Panc1 (cell line): ENCODE measurements at regions not wholly inside any gene's neighbourhood (a gene's known extent, or its start where the extent isn't known, plus 50 kb on each side); places are given as distances from the start of the nearest gene placed in this dataset.

ENCODE experiments used
- ATAC-seq: fragments of 200-7000 bp; cut with Tn5 transposase; 2 replicates; pipeline ENCODE4 v1.9.1; 2020; ENCODE audit warnings: mild to moderate bottlenecking, moderate library complexity
- BruUV-seq: library from RNA; stranded (reverse); fragments of 400-500 nt; replicated peaks from 2 replicates; lab custom pipeline; 2021; lab: Mats Ljungman, UMichigan
- CTCF ChIA-PET: fragments of 300-600 bp; sonication (Branson Sonifier 250); formaldehyde crosslinking; loops from one replicate; lab custom pipeline; 2022; ENCODE audit warnings: antibody characterized with exemption; lab: Charles Lee
- POLR2A ChIA-PET: fragments of 300-600 bp; sonication (Branson Sonifier 250); formaldehyde crosslinking; loops from one replicate; lab custom pipeline; 2022; ENCODE audit warnings: antibody characterized with exemption; lab: Charles Lee
- DNase-seq: peaks from one replicate; pipeline ENCODE4 v3.0.0-alpha.2; 2010; ENCODE audit warnings: low read depth, low spot score
- H3K27ac ChIP-seq: 2 replicates; pipeline ENCODE4 v1.5.1; 2011; ENCODE audit warnings: mild to moderate bottlenecking, low read length, inconsistent platforms
- H3K27me3 ChIP-seq: fragments of 200-500 bp; sonication (Bioruptor generic); 2 replicates; pipeline ENCODE4 v1.6.0; 2014; ENCODE audit warnings: low read length, inconsistent platforms; ENCODE audit not compliant: control insufficient read depth, insufficient read depth
- H3K36me3 ChIP-seq: fragments of 200-500 bp; sonication (Bioruptor generic); 2 replicates; pipeline ENCODE4 v1.5.1; 2014; ENCODE audit warnings: inconsistent platforms, mild to moderate bottlenecking, low read length, moderate library complexity; ENCODE audit not compliant: control insufficient read depth, insufficient read depth
- H3K4me1 ChIP-seq: 2 replicates; pipeline ENCODE4 v1.5.1; 2011; ENCODE audit warnings: inconsistent platforms, mild to moderate bottlenecking, low read length, moderate library complexity; ENCODE audit not compliant: control insufficient read depth, insufficient read depth
- H3K4me3 ChIP-seq, 2 experiments: 2 replicates each; pipeline ENCODE4 v1.5.1; 2011 to 2012; ENCODE audit warnings: low read depth in 2 of 2, low read length in 2 of 2, mild to moderate bottlenecking in 2 of 2, inconsistent platforms in 1 of 2, moderate library complexity in 1 of 2
- H3K9me3 ChIP-seq: fragments of 200-500 bp; sonication (Bioruptor generic); 2 replicates; pipeline ENCODE4 v1.5.1; 2014; ENCODE audit warnings: low read depth, mild to moderate bottlenecking, inconsistent platforms, low read length, moderate library complexity; ENCODE audit not compliant: control insufficient read depth, insufficient read depth
- CTCF ChIP-seq: fragments of 450-650 bp; IDR thresholded peaks from 2 replicates; pipeline ENCODE4 v1.5.1; 2017; ENCODE audit warnings: mild to moderate bottlenecking
- POLR2AphosphoS5 ChIP-seq: IDR thresholded peaks from 2 replicates; pipeline ENCODE4 v1.6.1; 2012; ENCODE audit warnings: mild to moderate bottlenecking, low read depth, low read length, moderate library complexity
- REST ChIP-seq, 2 experiments: IDR thresholded peaks; 2 replicates each; pipeline ENCODE4 v1.6.1; 2011 to 2012; ENCODE audit warnings: low read depth in 2 of 2, control low read depth in 1 of 2, low read length in 1 of 2, mild to moderate bottlenecking in 1 of 2, moderate library complexity in 1 of 2; ENCODE audit not compliant: insufficient read depth in 1 of 2
- SIN3A ChIP-seq: IDR thresholded peaks from 2 replicates; pipeline ENCODE4 v1.6.1; 2012; ENCODE audit warnings: low read depth, mild to moderate bottlenecking, low read length, moderate library complexity, borderline replicate concordance; ENCODE audit not compliant: insufficient read depth
- TCF7L2 ChIP-seq: IDR thresholded peaks from 2 replicates; pipeline ENCODE4 v1.6.1; 2011; ENCODE audit warnings: mild to moderate bottlenecking, low read depth, low read length, inconsistent platforms
- in situ Hi-C: cut with HindIII; loops from 2 replicates; pipeline ENCODE4 v1.10.0; 2016; ENCODE audit warnings: low sequenced_read_pairs, low pct_unique_long_range_greater_than_20kb
- intact Hi-C: fragments of 100-400 bp; cut with micrococcal nuclease; formaldehyde crosslinking; loops from one replicate; pipeline ENCODE4 v1.10.0; 2022; ENCODE audit not compliant: unreplicated experiment

- Histone ChIP-seq H3K36me3 (no peaks in the 10 kb centered on the region), H3K9me3 (no peaks in the 10 kb centered on the region), H3K27me3 (no peaks in the 10 kb centered on the region), H3K4me3 (no peak overlapping the region), H3K4me1 (no peaks in the 10 kb centered on the region), H3K27ac (no peak overlapping the region)
- in situ Hi-C loops (no loop called here), intact Hi-C loops (no loop called here)
- TF ChIP-seq TCF7L2 = no peak
- TF ChIP-seq SIN3A = no peak
- no peak for TF ChIP-seq CTCF
- TF ChIP-seq REST (IDR thresholded peaks at IDR 0.05; ENCODE audit: insufficient read depth in 1 of 2, low read depth in 2 of 2, low read length in 1 of 2) = no peak
- TF ChIP-seq POLR2AphosphoS5 = no peak
- POLR2A ChIA-PET = no interaction called here
- ATAC-seq (no peak), DNase-seq (no peak)
- CTCF ChIA-PET = no interaction called here
- no TSS peak for BruUV-seq
These were observed 167.3 kb upstream of the CPNE8 start for GRCh38 chr12:39072658-39073057.

GRCh38 chr12:39071611-39072010, 166.2 kb upstream of the CPNE8 start:
- no peaks in the 10 kb centered on the region for H3K36me3 ChIP-seq
- in situ Hi-C loops (no loop called here), intact Hi-C loops (no loop called here)
- BruUV-seq = no TSS peak
- TF ChIP-seq SIN3A (no peak), POLR2AphosphoS5 (no peak), TCF7L2 (no peak), REST (IDR thresholded peaks at IDR 0.05; ENCODE audit: insufficient read depth in 1 of 2, low read depth in 2 of 2, low read length in 1 of 2) (no peak), CTCF (no peak)
- H3K4me3 ChIP-seq = no peak overlapping the region
- no peaks in the 10 kb centered on the region for H3K27me3 ChIP-seq
- CTCF ChIA-PET = no interaction called here
- no peaks in the 10 kb centered on the region for H3K9me3 ChIP-seq
- H3K27ac ChIP-seq = no peak overlapping the region
- DNase-seq = no peak
- POLR2A ChIA-PET = no interaction called here
- H3K4me1 ChIP-seq = no peaks in the 10 kb centered on the region
- ATAC-seq = no peak
